ENCODE measurements at regions not wholly inside any gene's neighbourhood (a gene's known extent, or its start where the extent isn't known, plus 50 kb on each side); places are given as distances from the start of the nearest gene placed in this dataset.

GRCh38 chr9:11158063-11158462 lies 545.3 kb upstream of the PTPRD start:
- Histone ChIP-seq H3K36me3 (ENCODE audit: low read depth, missing control alignments) (no peaks in the 10 kb centered on the region), H3K27ac (no peak overlapping the region), H3K4me3 (no peak overlapping the region), H3K27me3 (no peaks in the 10 kb centered on the region), H3K4me1 (no peaks in the 10 kb centered on the region), H3K9me3 (no peaks in the 10 kb centered on the region)
- DNase-seq = no peak
- intact Hi-C loops (cut with DNase I; ENCODE audit: low total_unique reads) = no loop called here
- TF ChIP-seq CTCF (IDR thresholded peaks at IDR 0.05) (no peak), POLR2A (IDR thresholded peaks at IDR 0.05) (no peak)
- WGBS, 2 donors = 58% methylated on average over 1 of the region's 1 CpG; no CpG with 5 or more reads in 1 of the 2 donors

- no peak overlapping the region for H3K4me3 ChIP-seq
- intact Hi-C loops (cut with DNase I; ENCODE audit: low total_unique reads) = no loop called here
- TF ChIP-seq CTCF (IDR thresholded peaks at IDR 0.05) = no peak
- no peak for TF ChIP-seq POLR2A (IDR thresholded peaks at IDR 0.05)
- no peaks in the 10 kb centered on the region for H3K36me3 ChIP-seq (ENCODE audit: low read depth, missing control alignments)
- no peak overlapping the region for H3K27ac ChIP-seq
- no peaks in the 10 kb centered on the region for H3K4me1 ChIP-seq
- no peaks in the 10 kb centered on the region for H3K9me3 ChIP-seq
- H3K27me3 ChIP-seq = no peaks in the 10 kb centered on the region
- no peak for DNase-seq
Observed at GRCh38 chr9:11158676-11159075, 545.9 kb upstream of the PTPRD start.

GRCh38 chr9:11159318-11159862 lies 546.6 kb upstream of the PTPRD start:
- no peak for DNase-seq
- WGBS, 2 donors = 78 to 83% methylated on average over 1 of the region's 1 CpG
- H3K27me3 ChIP-seq = no peaks in the 10 kb centered on the region
- no peaks in the 10 kb centered on the region for H3K36me3 ChIP-seq (ENCODE audit: low read depth, missing control alignments)
- H3K27ac ChIP-seq = no peak overlapping the region
- H3K4me3 ChIP-seq = no peak overlapping the region
- no peaks in the 10 kb centered on the region for H3K4me1 ChIP-seq
- no peaks in the 10 kb centered on the region for H3K9me3 ChIP-seq
- intact Hi-C loops (cut with DNase I; ENCODE audit: low total_unique reads) = no loop called here
- TF ChIP-seq POLR2A (IDR thresholded peaks at IDR 0.05) (no peak), CTCF (IDR thresholded peaks at IDR 0.05) (no peak)

GRCh38 chr9:11163843-11164242 lies 551.0 kb upstream of the PTPRD start:
- Histone ChIP-seq H3K4me1 (no peaks in the 10 kb centered on the region), H3K27me3 (no peaks in the 10 kb centered on the region), H3K27ac (no peak overlapping the region), H3K9me3 (no peaks in the 10 kb centered on the region), H3K36me3 (ENCODE audit: low read depth, missing control alignments) (no peaks in the 10 kb centered on the region), H3K4me3 (no peak overlapping the region)
- intact Hi-C loops (cut with DNase I; ENCODE audit: low total_unique reads) = no loop called here
- DNase-seq = no peak
- TF ChIP-seq POLR2A (IDR thresholded peaks at IDR 0.05) (no peak), CTCF (IDR thresholded peaks at IDR 0.05) (no peak)
- WGBS, 2 donors = 85 to 92% methylated on average over 2 of the region's 2 CpGs

GRCh38 chr9:11182001-11182400 lies 569.2 kb upstream of the PTPRD start:
- no peaks in the 10 kb centered on the region for H3K9me3 ChIP-seq
- WGBS, 2 donors = 92 to 94% methylated on average over 2 of the region's 2 CpGs
- no peak for DNase-seq
- H3K4me3 ChIP-seq = no peak overlapping the region
- H3K27me3 ChIP-seq = no peaks in the 10 kb centered on the region
- H3K36me3 ChIP-seq (ENCODE audit: low read depth, missing control alignments) = no peaks in the 10 kb centered on the region
- no peak overlapping the region for H3K27ac ChIP-seq
- TF ChIP-seq POLR2A (IDR thresholded peaks at IDR 0.05) (no peak), CTCF (IDR thresholded peaks at IDR 0.05) (no peak)
- no peaks in the 10 kb centered on the region for H3K4me1 ChIP-seq
- intact Hi-C loops (cut with DNase I; ENCODE audit: low total_unique reads) = no loop called here
